GM21786 (cell line): ENCODE measurements at regions not wholly inside any gene's neighbourhood (a gene's known extent, or its start where the extent isn't known, plus 50 kb on each side); places are given as distances from the start of the nearest gene placed in this dataset.
"Not testable (repeated sequence)": the region's sequence is repeated elsewhere in the genome, so short reads cannot be mapped to it uniquely, and the experiment has no call there.

Source experiments
- ATAC-seq: cut with Tn5 transposase; IDR thresholded peaks from one replicate; pipeline ENCODE4 v1.9.1; 2021; ENCODE audit not compliant: unreplicated experiment

- ATAC-seq: no peak
These were observed 270.0 kb downstream of the CYRIA start for GRCh38 chr2:16395601-16396000.

- no peak for ATAC-seq
These were observed 270.6 kb downstream of the CYRIA start for GRCh38 chr2:16394986-16395550.

- no peak for ATAC-seq
These were observed 271.3 kb downstream of the CYRIA start for GRCh38 chr2:16394072-16394985.

GRCh38 chr2:16393500-16394071 lies 272.0 kb downstream of the CYRIA start:
- ATAC-seq: no peak

- no peak for ATAC-seq
These were observed 272.8 kb downstream of the CYRIA start for GRCh38 chr2:16392647-16393499.

GRCh38 chr2:16391986-16392385 lies 273.6 kb downstream of the CYRIA start:
- ATAC-seq: no peak

GRCh38 chr2:16390561-16390960 lies 275.1 kb downstream of the CYRIA start:
- ATAC-seq: no peak

GRCh38 chr2:16389611-16390010 lies 276.0 kb downstream of the CYRIA start:
- no peak for ATAC-seq

GRCh38 chr2:16388199-16388830 lies 277.3 kb downstream of the CYRIA start:
- not testable (repeated sequence) for ATAC-seq

GRCh38 chr2:16387461-16387984 lies 278.1 kb downstream of the CYRIA start:
- no peak for ATAC-seq

GRCh38 chr2:16386431-16386830 lies 279.2 kb downstream of the CYRIA start:
- no peak for ATAC-seq

- ATAC-seq: no peak
These were observed 279.6 kb downstream of the CYRIA start for GRCh38 chr2:16386031-16386430.

GRCh38 chr2:16385341-16385740 lies 280.3 kb downstream of the CYRIA start:
- ATAC-seq: no peak

GRCh38 chr2:16383411-16383810 lies 282.2 kb downstream of the CYRIA start:
- no peak for ATAC-seq

- no peak for ATAC-seq
These were observed 283.2 kb downstream of the CYRIA start for GRCh38 chr2:16382451-16382850.

- ATAC-seq: no peak
These were observed 284.1 kb downstream of the CYRIA start for GRCh38 chr2:16381511-16381910.

- not testable (repeated sequence) for ATAC-seq
These were observed 285.7 kb downstream of the CYRIA start for GRCh38 chr2:16379901-16380300.

- not testable (repeated sequence) for ATAC-seq
These were observed 286.6 kb downstream of the CYRIA start for GRCh38 chr2:16379061-16379460.

GRCh38 chr2:16378031-16378430 lies 287.6 kb downstream of the CYRIA start:
- ATAC-seq: no peak

GRCh38 chr2:16375981-16376380 lies 289.7 kb downstream of the CYRIA start:
- no peak for ATAC-seq
